ENCODE measurements at regions not wholly inside any gene's neighbourhood (a gene's known extent, or its start where the extent isn't known, plus 50 kb on each side); places are given as distances from the start of the nearest gene placed in this dataset.

DNA sequence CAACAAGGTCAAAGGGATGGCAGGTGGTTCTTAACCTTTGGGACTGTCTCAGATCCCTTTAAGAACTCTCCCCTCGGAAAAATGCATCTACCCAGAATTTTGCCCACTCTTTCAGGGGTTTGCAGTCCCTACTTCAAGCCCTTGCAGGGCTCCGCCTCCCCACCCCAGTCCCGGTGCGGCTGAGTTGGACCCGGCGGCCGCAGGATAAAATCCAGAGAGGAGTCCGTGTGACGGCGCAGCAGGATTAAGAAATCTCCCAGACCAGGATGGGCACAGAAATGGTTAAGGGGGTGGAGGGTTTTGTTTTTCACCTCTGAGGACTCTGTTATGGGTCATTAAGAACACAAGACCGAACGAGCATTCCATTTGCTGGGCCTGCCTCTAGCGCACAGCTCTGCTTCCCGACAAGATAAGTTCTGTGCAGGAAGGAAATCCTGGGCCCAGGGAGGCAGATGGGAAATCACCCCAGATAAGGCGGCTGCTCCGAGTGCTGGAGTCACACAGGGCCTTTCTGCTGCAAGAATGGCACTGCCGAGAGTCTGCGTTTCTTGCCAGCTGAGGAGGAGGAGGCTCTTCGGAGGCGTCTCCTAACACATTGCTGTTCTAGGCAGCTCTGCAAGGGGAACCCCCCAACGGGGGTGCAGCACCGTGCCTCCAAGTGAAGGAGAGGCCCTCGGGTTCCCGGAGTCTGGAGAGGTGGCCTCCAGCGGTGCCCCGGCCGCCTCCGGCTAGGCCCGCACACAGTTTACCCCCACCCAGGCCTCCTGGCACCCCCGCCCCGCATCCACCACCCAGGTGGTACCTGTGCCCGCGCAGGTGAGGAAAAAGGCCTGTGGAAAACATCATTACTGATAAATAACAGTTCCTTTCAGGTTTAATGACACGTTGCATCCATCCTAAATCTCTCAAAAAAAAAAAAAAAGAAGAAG, 277.6 kb downstream of the BCOR start:
- H3K4me3 ChIP-seq (replicated peaks in 1 of 2; ENCODE audit: low read depth in 1 of 2, low read length in 2 of 2), result no peak overlapping the region
- ChIA-PET POLR2A (no interaction called here), CTCF (no interaction called here)

More for the DNA sequence above, 277.6 kb downstream of the BCOR start:
- ATAC-seq (no peak), DNase-seq (ENCODE audit: low read depth, low spot score) (no peak)
- no peaks in the 10 kb centered on the region for H3K4me1 ChIP-seq (ENCODE audit: control insufficient read depth in 1 of 2, insufficient read depth in 2 of 2, low read length in 2 of 2)
- H3K79me2 ChIP-seq (ENCODE audit: insufficient read depth, low read length), result no peaks in the 10 kb centered on the region
- intact Hi-C loops (cut with micrococcal nuclease), result loop anchor here (10.0 kb wide), 2 partner anchors 235 to 275 kb away; partner anchors contain the start of gene BCOR
- TF ChIP-seq ELF1 (IDR thresholded peaks at IDR 0.05; ENCODE audit: borderline replicate concordance, low read depth) (no peak), TCF7L2 (IDR thresholded peaks at IDR 0.05; ENCODE audit: borderline replicate concordance, extremely low read depth, insufficient read depth, insufficient read length) (no peak), ZNF274 (IDR thresholded peaks at IDR 0.05; ENCODE audit: low read depth, low read length) (no peak), EZH2phosphoT487 (IDR thresholded peaks at IDR 0.05; ENCODE audit: borderline replicate concordance) (no peak), RAD21 (IDR thresholded peaks at IDR 0.05; ENCODE audit: low read depth) (no peak), SP1 (IDR thresholded peaks at IDR 0.05; ENCODE audit: low read depth) (no peak), POLR2AphosphoS5 (IDR thresholded peaks at IDR 0.05; ENCODE audit: low read depth, low read length) (no peak), MAX (IDR thresholded peaks at IDR 0.05) (no peak), CEBPB (IDR thresholded peaks at IDR 0.05; ENCODE audit: low read depth) (no peak), CBX3 (IDR thresholded peaks at IDR 0.05; ENCODE audit: low read depth) (no peak), ATF3 (IDR thresholded peaks at IDR 0.05) (no peak), YY1 (IDR thresholded peaks at IDR 0.05; ENCODE audit: extremely low read depth, insufficient replicate concordance, low read depth, low read length) (no peak), FOSL1 (IDR thresholded peaks at IDR 0.05; ENCODE audit: low read depth) (no peak)
- TF ChIP-seq, protein P1, sequence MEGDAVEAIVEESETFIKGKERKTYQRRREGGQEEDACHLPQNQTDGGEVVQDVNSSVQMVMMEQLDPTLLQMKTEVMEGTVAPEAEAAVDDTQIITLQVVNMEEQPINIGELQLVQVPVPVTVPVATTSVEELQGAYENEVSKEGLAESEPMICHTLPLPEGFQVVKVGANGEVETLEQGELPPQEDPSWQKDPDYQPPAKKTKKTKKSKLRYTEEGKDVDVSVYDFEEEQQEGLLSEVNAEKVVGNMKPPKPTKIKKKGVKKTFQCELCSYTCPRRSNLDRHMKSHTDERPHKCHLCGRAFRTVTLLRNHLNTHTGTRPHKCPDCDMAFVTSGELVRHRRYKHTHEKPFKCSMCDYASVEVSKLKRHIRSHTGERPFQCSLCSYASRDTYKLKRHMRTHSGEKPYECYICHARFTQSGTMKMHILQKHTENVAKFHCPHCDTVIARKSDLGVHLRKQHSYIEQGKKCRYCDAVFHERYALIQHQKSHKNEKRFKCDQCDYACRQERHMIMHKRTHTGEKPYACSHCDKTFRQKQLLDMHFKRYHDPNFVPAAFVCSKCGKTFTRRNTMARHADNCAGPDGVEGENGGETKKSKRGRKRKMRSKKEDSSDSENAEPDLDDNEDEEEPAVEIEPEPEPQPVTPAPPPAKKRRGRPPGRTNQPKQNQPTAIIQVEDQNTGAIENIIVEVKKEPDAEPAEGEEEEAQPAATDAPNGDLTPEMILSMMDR (IDR thresholded peaks at IDR 0.05 in 2 of 3, conservative IDR thresholded peaks at IDR 0.05 in 1 of 3; ENCODE audit: borderline replicate concordance in 1 of 3, insufficient read depth in 1 of 3, low read depth in 2 of 3, low read length in 2 of 3), result no peak
- TF ChIP-seq, protein P2, sequence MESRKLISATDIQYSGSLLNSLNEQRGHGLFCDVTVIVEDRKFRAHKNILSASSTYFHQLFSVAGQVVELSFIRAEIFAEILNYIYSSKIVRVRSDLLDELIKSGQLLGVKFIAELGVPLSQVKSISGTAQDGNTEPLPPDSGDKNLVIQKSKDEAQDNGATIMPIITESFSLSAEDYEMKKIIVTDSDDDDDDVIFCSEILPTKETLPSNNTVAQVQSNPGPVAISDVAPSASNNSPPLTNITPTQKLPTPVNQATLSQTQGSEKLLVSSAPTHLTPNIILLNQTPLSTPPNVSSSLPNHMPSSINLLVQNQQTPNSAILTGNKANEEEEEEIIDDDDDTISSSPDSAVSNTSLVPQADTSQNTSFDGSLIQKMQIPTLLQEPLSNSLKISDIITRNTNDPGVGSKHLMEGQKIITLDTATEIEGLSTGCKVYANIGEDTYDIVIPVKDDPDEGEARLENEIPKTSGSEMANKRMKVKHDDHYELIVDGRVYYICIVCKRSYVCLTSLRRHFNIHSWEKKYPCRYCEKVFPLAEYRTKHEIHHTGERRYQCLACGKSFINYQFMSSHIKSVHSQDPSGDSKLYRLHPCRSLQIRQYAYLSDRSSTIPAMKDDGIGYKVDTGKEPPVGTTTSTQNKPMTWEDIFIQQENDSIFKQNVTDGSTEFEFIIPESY (IDR thresholded peaks at IDR 0.05; ENCODE audit: extremely low read depth, insufficient replicate concordance, low read length), result no peak
- no peak overlapping the region for H2AFZ ChIP-seq (ENCODE audit: low read depth, low read length, poor library complexity, severe bottlenecking)
- no peak overlapping the region for H3K27ac ChIP-seq (ENCODE audit: low read depth, low read length)
- RAD21 ChIA-PET (ENCODE audit: low non-redundant PET in 1 of 2, low total read pairs in 2 of 2, uncharacterized antibody in 2 of 2, unreplicated experiment in 2 of 2), result no interaction called here
- no peaks in the 10 kb centered on the region for H3K9me3 ChIP-seq (ENCODE audit: control insufficient read depth in 1 of 2, insufficient read depth in 1 of 2, low read depth in 1 of 2, low read length in 2 of 2)
- H3K36me3 ChIP-seq (ENCODE audit: control insufficient read depth in 1 of 2, insufficient read depth in 2 of 2, low read length in 2 of 2), result no peaks in the 10 kb centered on the region
- H4K20me1 ChIP-seq (ENCODE audit: insufficient read depth), result no peaks in the 10 kb centered on the region
- H3K9ac ChIP-seq (ENCODE audit: low read length), result no peak overlapping the region
- no peaks in the 10 kb centered on the region for H3K9me2 ChIP-seq (ENCODE audit: insufficient read depth)
- no TSS peak for BruUV-seq (replicated peaks)
- H3K4me2 ChIP-seq (ENCODE audit: low read length), result no peak overlapping the region
- no peaks in the 10 kb centered on the region for H3K27me3 ChIP-seq (ENCODE audit: insufficient read depth, low read length)

Data from HCT116 (cell line).